ENCODE measurements at regions not wholly inside any gene's neighbourhood (a gene's known extent, or its start where the extent isn't known, plus 50 kb on each side); places are given as distances from the start of the nearest gene placed in this dataset.

DNA sequence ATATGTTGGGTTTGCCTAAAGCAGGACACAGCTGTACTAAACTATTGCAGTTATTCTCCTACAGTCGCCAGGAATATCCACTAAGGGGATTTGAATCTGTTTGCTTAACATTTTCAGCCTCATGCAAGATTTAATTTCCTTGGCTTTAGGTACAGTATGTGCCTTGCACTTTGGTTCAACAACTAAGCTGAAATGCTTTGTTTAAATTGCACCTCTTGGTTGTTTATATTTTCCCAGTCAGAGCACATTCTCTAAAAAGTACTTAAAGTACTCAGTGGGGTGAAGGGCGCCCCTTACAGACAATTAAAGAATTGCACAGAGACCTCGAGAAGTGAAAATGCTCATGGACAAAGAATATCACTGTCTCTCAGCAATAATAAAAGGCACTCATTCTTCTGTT lies 107.8 kb upstream of the MTNR1B start:
- no peaks in the 10 kb centered on the region for H3K79me2 ChIP-seq (ENCODE audit: control insufficient read depth, insufficient read depth, low read length)
- in situ Hi-C loops (cut with MboI) = no loop called here
- H3K9me3 ChIP-seq (replicated peaks; ENCODE audit: control insufficient read depth, insufficient read depth, low read depth, low read length) = no peaks in the 10 kb centered on the region
- no peaks in the 10 kb centered on the region for H3K36me3 ChIP-seq (ENCODE audit: control insufficient read depth, insufficient read depth, low read length)
- ChIA-PET POLR2A (interaction anchor here (0.9 kb wide), 1 partner anchor 16 kb away, joined by 3 read pairs; no protein-coding TSS in a partner anchor), CTCF (ENCODE audit: low intra/inter-chr PET ratio) (no interaction called here)
- no peaks in the 10 kb centered on the region for H3K9me1 ChIP-seq (ENCODE audit: control insufficient read depth, insufficient read depth, low read length)
- no peak overlapping the region for H3K4me3 ChIP-seq
- no peak overlapping the region for H3K4me2 ChIP-seq (ENCODE audit: insufficient read depth, low read length)
- peaks cover 0 to 5% of the 10 kb centered on the region in 2 experiments; a peak in 2 of 5 replicates for H3K27me3 ChIP-seq (ENCODE audit: control insufficient read depth in 2 of 2, insufficient read depth in 2 of 2, low read length in 2 of 2)
- TF ChIP-seq ZBTB33 (CRISPR knock-in tag; IDR thresholded peaks at IDR 0.05) (no peak), KAT8 (IDR thresholded peaks at IDR 0.05; ENCODE audit: low read depth) (no peak), CTBP1 (IDR thresholded peaks at IDR 0.05; ENCODE audit: borderline replicate concordance) (no peak), ESRRA (IDR thresholded peaks at IDR 0.05; ENCODE audit: borderline replicate concordance, low read depth) (no peak), BRF1 (IDR thresholded peaks at IDR 0.05; ENCODE audit: borderline replicate concordance, extremely low read depth, insufficient read length) (no peak), NFIX (CRISPR knock-in tag; IDR thresholded peaks at IDR 0.05; ENCODE audit: low read depth) (no peak), SETDB1 (IDR thresholded peaks at IDR 0.05; ENCODE audit: low read length) (no peak), SREBF1 (IDR thresholded peaks at IDR 0.05; ENCODE audit: borderline replicate concordance, low read depth, low read length) (no peak)
- 0% methylated on average over 3 of the region's 3 CpGs for WGBS (ENCODE audit: insufficient coverage, low coverage, missing lambda C conversion rate)
- no peak overlapping the region for H3K9ac ChIP-seq (ENCODE audit: insufficient read depth in 1 of 2, low read depth in 2 of 2, low read length in 2 of 2)
- no peak overlapping the region for H3K27ac ChIP-seq (ENCODE audit: extremely low read depth, low read depth, low read length)
- intact Hi-C loops (cut with micrococcal nuclease) = no loop called here
- DNase-seq (ENCODE audit: extremely low read depth in 1 of 4, low spot score in 3 of 4) = no peak
- no TSS peak for BruUV-seq (replicated peaks)
- ATAC-seq = no peak
- H4K20me1 ChIP-seq (replicated peaks; ENCODE audit: control insufficient read depth, insufficient read depth, low read length) = no peaks in the 10 kb centered on the region
- H3K4me1 ChIP-seq (replicated peaks in 1 of 2; ENCODE audit: control insufficient read depth in 2 of 2, insufficient read depth in 2 of 2, low read length in 2 of 2) = peaks cover 0 to 1% of the 10 kb centered on the region in 2 experiments; a peak in 1 of 5 replicates
- no peak for FAIRE-seq
- no peak overlapping the region for H2AFZ ChIP-seq (ENCODE audit: low read depth, low read length)

All from K562 (cell line).